Neural progenitor cell (in vitro differentiated cells): ENCODE measurements at regions not wholly inside any gene's neighbourhood (a gene's known extent, or its start where the extent isn't known, plus 50 kb on each side); places are given as distances from the start of the nearest gene placed in this dataset.

Experiments
- DNase-seq: peaks from one replicate; pipeline ENCODE4 v3.0.0-alpha.2; 2016; ENCODE audit warnings: low spot score
- H2AFZ ChIP-seq: fragments of 200-600 bp; sonication (generic); replicated peaks from 2 replicates; pipeline ENCODE4 v1.6.1; 2016; ENCODE audit warnings: antibody characterized with exemption
- H3F3A ChIP-seq: fragments of 200-600 bp; sonication (generic); 2 replicates; pipeline ENCODE4 v1.6.1; 2016; ENCODE audit warnings: antibody characterized with exemption, low read depth
- H3K27ac ChIP-seq: fragments of 200-600 bp; sonication (generic); 2 replicates; pipeline ENCODE4 v1.5.1; 2016; ENCODE audit warnings: mild to moderate bottlenecking
- H3K27me3 ChIP-seq: fragments of 200-600 bp; sonication (generic); 2 replicates; pipeline ENCODE4 v1.6.1; 2016; ENCODE audit warnings: mild to moderate bottlenecking, moderate library complexity
- H3K36me3 ChIP-seq: fragments of 200-600 bp; sonication (generic); 2 replicates; pipeline ENCODE4 v1.5.1; 2016
- H3K4me1 ChIP-seq: fragments of 200-600 bp; sonication (generic); 2 replicates; pipeline ENCODE4 v1.6.1; 2016; ENCODE audit warnings: mixed run types
- H3K4me2 ChIP-seq: fragments of 200-600 bp; sonication (generic); 2 replicates; pipeline ENCODE4 v1.6.1; 2016
- H3K4me3 ChIP-seq: fragments of 200-600 bp; sonication (generic); 2 replicates; pipeline ENCODE4 v1.5.1; 2016
- H3K79me2 ChIP-seq: fragments of 200-600 bp; sonication (generic); 2 replicates; pipeline ENCODE4 v1.6.1; 2016; ENCODE audit warnings: low read depth
- H3K9ac ChIP-seq: fragments of 200-600 bp; sonication (generic); 2 replicates; pipeline ENCODE4 v1.6.1; 2016
- H3K9me3 ChIP-seq: fragments of 200-600 bp; sonication (generic); 2 replicates; pipeline ENCODE4 v1.5.1; 2016; ENCODE audit warnings: low read depth
- H4K20me1 ChIP-seq: fragments of 200-600 bp; sonication (generic); 2 replicates; pipeline ENCODE4 v1.6.1; 2016; ENCODE audit warnings: low read depth
- H3K27ac Mint-ChIP-seq: 3 replicates; pipeline ENCODE4 v1.8.0; 2021; ENCODE audit warnings: mixed read lengths
- H3K27me3 Mint-ChIP-seq: 2 replicates; pipeline ENCODE4 v1.8.0; 2022; ENCODE audit warnings: low read depth, mild to moderate bottlenecking, inconsistent platforms, moderate library complexity, mixed read lengths; ENCODE audit not compliant: insufficient read depth
- H3K36me3 Mint-ChIP-seq: 3 replicates; pipeline ENCODE4 v1.8.0; 2021; ENCODE audit warnings: mixed read lengths
- H3K4me1 Mint-ChIP-seq: 3 replicates; pipeline ENCODE4 v1.8.0; 2021; ENCODE audit warnings: mixed read lengths
- H3K4me3 Mint-ChIP-seq: 3 replicates; pipeline ENCODE4 v1.8.0; 2021; ENCODE audit warnings: mild to moderate bottlenecking, moderate library complexity, mixed read lengths
- H3K9me3 Mint-ChIP-seq: 3 replicates; pipeline ENCODE4 v1.8.0; 2020; ENCODE audit warnings: mixed read lengths
- EZH2 ChIP-seq: fragments of 200-600 bp; sonication (generic); IDR thresholded peaks from 2 replicates; pipeline ENCODE4 v1.6.1; 2017; ENCODE audit warnings: antibody characterized with exemption, mild to moderate bottlenecking, moderate library complexity
- EZH2phosphoT487 ChIP-seq: fragments of 200-600 bp; sonication (generic); IDR thresholded peaks from 2 replicates; pipeline ENCODE4 v1.6.1; 2017; ENCODE audit warnings: antibody characterized with exemption
- TF ChIP-seq, protein P1 (sequence below): fragments of 200-600 bp; sonication (generic); IDR thresholded peaks from 2 replicates; pipeline ENCODE4 v1.5.1; 2017; ENCODE audit warnings: antibody characterized with exemption, mild to moderate bottlenecking

DNA sequence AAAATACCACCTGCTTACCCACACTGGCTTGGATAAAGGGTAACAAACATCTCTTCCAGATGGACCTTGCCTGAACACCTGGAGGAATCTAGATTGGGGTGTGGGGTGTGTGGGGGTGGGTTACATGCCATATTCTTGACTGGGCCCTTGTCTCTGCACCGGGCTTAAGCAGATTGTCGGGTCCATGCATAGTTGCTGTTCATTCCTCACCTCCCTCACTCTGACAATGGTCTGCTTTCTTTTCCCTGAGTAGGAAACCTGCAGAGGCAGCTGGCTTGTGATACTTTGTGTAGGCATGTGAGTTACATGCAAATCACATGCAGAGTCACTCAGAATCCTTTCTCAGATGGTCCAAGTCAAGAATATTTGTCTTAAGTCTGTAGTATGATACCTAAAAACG is 112.8 kb upstream of the GLS start:
- H3K27ac Mint-ChIP-seq = no peak overlapping the region
- H3K4me1 Mint-ChIP-seq = no peaks in the 10 kb centered on the region
- Histone ChIP-seq H3K9me3 (no peaks in the 10 kb centered on the region), H3K79me2 (no peaks in the 10 kb centered on the region), H2AFZ (no peak overlapping the region), H3K9ac (no peak overlapping the region), H3K4me3 (no peak overlapping the region), H3K36me3 (no peaks in the 10 kb centered on the region), H3K4me1 (no peaks in the 10 kb centered on the region), H3K27ac (no peak overlapping the region), H4K20me1 (no peaks in the 10 kb centered on the region), H3K27me3 (no peaks in the 10 kb centered on the region), H3K4me2 (no peak overlapping the region), H3F3A (no peaks in the 10 kb centered on the region)
- DNase-seq = peak; percentile 19
- no peaks in the 10 kb centered on the region for H3K27me3 Mint-ChIP-seq
- H3K9me3 Mint-ChIP-seq = no peaks in the 10 kb centered on the region
- no peak overlapping the region for H3K4me3 Mint-ChIP-seq
- TF ChIP-seq EZH2 (no peak), EZH2phosphoT487 (no peak)
- TF ChIP-seq, protein P1, sequence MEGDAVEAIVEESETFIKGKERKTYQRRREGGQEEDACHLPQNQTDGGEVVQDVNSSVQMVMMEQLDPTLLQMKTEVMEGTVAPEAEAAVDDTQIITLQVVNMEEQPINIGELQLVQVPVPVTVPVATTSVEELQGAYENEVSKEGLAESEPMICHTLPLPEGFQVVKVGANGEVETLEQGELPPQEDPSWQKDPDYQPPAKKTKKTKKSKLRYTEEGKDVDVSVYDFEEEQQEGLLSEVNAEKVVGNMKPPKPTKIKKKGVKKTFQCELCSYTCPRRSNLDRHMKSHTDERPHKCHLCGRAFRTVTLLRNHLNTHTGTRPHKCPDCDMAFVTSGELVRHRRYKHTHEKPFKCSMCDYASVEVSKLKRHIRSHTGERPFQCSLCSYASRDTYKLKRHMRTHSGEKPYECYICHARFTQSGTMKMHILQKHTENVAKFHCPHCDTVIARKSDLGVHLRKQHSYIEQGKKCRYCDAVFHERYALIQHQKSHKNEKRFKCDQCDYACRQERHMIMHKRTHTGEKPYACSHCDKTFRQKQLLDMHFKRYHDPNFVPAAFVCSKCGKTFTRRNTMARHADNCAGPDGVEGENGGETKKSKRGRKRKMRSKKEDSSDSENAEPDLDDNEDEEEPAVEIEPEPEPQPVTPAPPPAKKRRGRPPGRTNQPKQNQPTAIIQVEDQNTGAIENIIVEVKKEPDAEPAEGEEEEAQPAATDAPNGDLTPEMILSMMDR = no peak
- no peaks in the 10 kb centered on the region for H3K36me3 Mint-ChIP-seq

DNA sequence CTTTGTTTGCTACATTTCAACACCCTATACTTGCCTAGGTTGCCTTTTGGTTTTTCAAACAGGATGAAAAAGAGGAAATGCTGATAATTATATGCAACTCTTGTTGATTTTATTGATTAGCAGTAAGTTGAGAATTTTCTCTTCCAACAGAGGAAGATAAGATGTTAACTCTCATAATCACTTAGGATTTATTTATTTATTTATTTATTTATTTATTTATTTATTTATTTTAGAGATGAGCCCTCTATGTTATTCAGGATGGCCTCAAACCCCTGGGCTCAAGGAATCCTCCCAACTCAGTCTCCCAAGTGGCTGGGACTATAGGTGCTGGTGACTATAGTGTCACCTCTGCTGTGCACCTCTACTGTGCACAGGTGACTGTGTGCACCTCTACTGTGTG is 111.4 kb upstream of the GLS start:
- H3K9me3 Mint-ChIP-seq = peaks cover 4% of the 10 kb centered on the region
- H3K36me3 ChIP-seq = no peaks in the 10 kb centered on the region
- H3F3A ChIP-seq = no peaks in the 10 kb centered on the region
- H3K27me3 ChIP-seq = no peaks in the 10 kb centered on the region
- no peaks in the 10 kb centered on the region for H3K4me1 Mint-ChIP-seq
- H2AFZ ChIP-seq = no peak overlapping the region
- H3K79me2 ChIP-seq = no peaks in the 10 kb centered on the region
- no peak overlapping the region for H3K4me3 Mint-ChIP-seq
- no peaks in the 10 kb centered on the region for H4K20me1 ChIP-seq
- DNase-seq = no peak
- H3K4me3 ChIP-seq = no peak overlapping the region
- TF ChIP-seq EZH2 (no peak), EZH2phosphoT487 (no peak)
- TF ChIP-seq, protein P1 = no peak
- H3K36me3 Mint-ChIP-seq = no peaks in the 10 kb centered on the region
- no peaks in the 10 kb centered on the region for H3K27me3 Mint-ChIP-seq
- no peak overlapping the region for H3K27ac ChIP-seq
- no peak overlapping the region for H3K27ac Mint-ChIP-seq
- H3K4me1 ChIP-seq = no peaks in the 10 kb centered on the region
- no peak overlapping the region for H3K4me2 ChIP-seq
- H3K9me3 ChIP-seq = no peaks in the 10 kb centered on the region
- no peak overlapping the region for H3K9ac ChIP-seq

DNA sequence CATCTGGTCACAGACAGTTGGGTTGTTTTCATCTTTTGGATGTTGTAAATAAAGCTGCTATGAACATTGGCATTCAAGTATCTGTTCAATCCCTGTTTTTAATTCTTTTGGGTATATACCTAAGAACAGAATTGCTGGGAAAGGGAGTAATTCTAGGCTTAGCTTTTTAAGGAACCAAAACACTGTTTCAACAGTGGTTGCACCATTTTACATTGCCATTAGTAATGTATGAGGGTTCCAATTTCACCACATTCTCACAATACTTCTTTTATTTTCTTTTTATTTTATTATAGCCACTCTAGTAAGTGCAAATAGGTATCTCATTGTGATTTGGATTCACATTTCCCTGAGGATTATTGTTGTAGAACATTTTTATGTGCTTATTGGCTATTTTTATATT is 108.9 kb upstream of the GLS start:
- no peaks in the 10 kb centered on the region for H3K9me3 ChIP-seq
- H3K36me3 Mint-ChIP-seq = no peaks in the 10 kb centered on the region
- no peaks in the 10 kb centered on the region for H3K36me3 ChIP-seq
- H3K9ac ChIP-seq = no peak overlapping the region
- H3K79me2 ChIP-seq = no peaks in the 10 kb centered on the region
- DNase-seq = no peak
- TF ChIP-seq, protein P1 = no peak
- TF ChIP-seq EZH2phosphoT487 = no peak
- TF ChIP-seq EZH2 = no peak
- no peaks in the 10 kb centered on the region for H3K4me1 ChIP-seq
- no peak overlapping the region for H3K27ac ChIP-seq
- H3K4me3 Mint-ChIP-seq = no peak overlapping the region
- no peaks in the 10 kb centered on the region for H3K27me3 Mint-ChIP-seq
- no peak overlapping the region for H2AFZ ChIP-seq
- H3K9me3 Mint-ChIP-seq = peaks cover 13% of the 10 kb centered on the region
- no peak overlapping the region for H3K27ac Mint-ChIP-seq
- H3K4me3 ChIP-seq = no peak overlapping the region
- no peaks in the 10 kb centered on the region for H3F3A ChIP-seq
- H3K4me1 Mint-ChIP-seq = no peaks in the 10 kb centered on the region
- no peaks in the 10 kb centered on the region for H4K20me1 ChIP-seq
- no peaks in the 10 kb centered on the region for H3K27me3 ChIP-seq
- H3K4me2 ChIP-seq = no peak overlapping the region

DNA sequence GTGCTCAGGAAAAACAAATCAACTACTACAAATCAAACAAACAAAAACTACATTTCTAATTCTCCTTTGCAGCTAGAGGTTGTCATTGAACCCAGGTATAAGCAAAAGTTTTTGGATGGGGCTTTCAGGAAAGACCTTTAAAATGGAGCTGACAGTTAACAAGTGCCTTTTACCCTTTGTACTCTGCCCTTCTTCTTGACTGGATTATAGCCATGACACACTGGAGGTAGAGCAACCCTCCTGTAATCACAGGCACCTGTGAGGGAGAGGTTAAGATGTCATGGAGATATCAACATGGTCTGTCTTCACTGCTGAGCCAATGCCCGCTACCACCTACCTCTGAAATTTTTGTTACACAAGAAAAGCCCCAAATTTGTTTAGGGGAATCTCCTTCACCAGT is 100.0 kb upstream of the GLS start:
- TF ChIP-seq, protein P1 = no peak
- no peak for TF ChIP-seq EZH2phosphoT487
- no peak for TF ChIP-seq EZH2
- Histone ChIP-seq H3K27ac (no peak overlapping the region), H3K9me3 (no peaks in the 10 kb centered on the region), H3K27me3 (no peaks in the 10 kb centered on the region), H3K36me3 (no peaks in the 10 kb centered on the region), H3K4me1 (no peaks in the 10 kb centered on the region), H3K9ac (no peak overlapping the region), H4K20me1 (no peaks in the 10 kb centered on the region), H3K4me3 (no peak overlapping the region), H2AFZ (no peak overlapping the region), H3K79me2 (no peaks in the 10 kb centered on the region), H3F3A (peaks cover 4% of the 10 kb centered on the region), H3K4me2 (no peak overlapping the region)
- no peak overlapping the region for H3K4me3 Mint-ChIP-seq
- peaks cover 2% of the 10 kb centered on the region for H3K27me3 Mint-ChIP-seq
- H3K9me3 Mint-ChIP-seq = peaks cover 7% of the 10 kb centered on the region
- H3K36me3 Mint-ChIP-seq = no peaks in the 10 kb centered on the region
- H3K27ac Mint-ChIP-seq = no peak overlapping the region
- H3K4me1 Mint-ChIP-seq = no peaks in the 10 kb centered on the region
- no peak for DNase-seq
